GM21529 (cell line): ENCODE measurements at regions not wholly inside any gene's neighbourhood (a gene's known extent, or its start where the extent isn't known, plus 50 kb on each side); places are given as distances from the start of the nearest gene placed in this dataset.

Experiments used
- ATAC-seq: cut with Tn5 transposase; IDR thresholded peaks from one replicate; pipeline ENCODE4 v1.9.1; 2021; ENCODE audit not compliant: unreplicated experiment

- ATAC-seq: no peak
These were observed 163.2 kb upstream of the MYCN start for GRCh38 chr2:15776992-15777702.

GRCh38 chr2:15777795-15778371 lies 162.5 kb upstream of the MYCN start:
- no peak for ATAC-seq

GRCh38 chr2:15778529-15779219 lies 161.7 kb upstream of the MYCN start:
- no peak for ATAC-seq

DNA sequence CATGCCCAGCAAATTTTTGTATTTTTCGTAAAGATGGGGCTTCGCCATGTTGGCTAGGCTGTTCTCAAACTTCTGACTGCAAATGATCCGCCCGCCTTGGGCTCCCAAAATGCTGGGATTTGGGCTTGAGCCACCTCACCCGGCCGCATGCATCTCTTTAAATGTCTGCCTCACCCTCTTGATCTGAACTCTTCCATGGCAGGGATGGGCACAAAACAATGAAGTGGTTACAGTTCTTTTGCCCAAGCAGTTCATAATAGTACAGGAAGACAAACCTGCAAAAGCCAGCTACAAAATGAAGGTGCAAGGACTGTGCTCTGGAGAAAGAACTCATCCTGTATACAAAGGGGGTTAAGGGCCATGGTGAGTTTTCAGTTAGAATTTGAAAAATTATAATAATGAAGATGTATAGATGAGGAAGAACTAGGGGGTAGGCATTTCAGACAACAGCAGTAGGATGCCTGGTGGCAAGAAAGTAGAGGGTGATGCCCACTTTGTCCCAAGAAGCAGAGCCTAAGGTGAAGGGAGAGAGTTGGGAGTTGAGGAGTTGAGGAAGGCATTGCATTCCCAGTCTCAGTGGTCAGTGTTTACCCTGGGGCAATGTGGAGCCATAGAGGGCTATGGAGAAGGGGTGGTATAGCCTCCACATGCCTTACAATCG lies 160.8 kb upstream of the MYCN start:
- ATAC-seq: no peak

GRCh38 chr2:15780234-15780633 lies 160.1 kb upstream of the MYCN start:
- ATAC-seq: no peak

DNA sequence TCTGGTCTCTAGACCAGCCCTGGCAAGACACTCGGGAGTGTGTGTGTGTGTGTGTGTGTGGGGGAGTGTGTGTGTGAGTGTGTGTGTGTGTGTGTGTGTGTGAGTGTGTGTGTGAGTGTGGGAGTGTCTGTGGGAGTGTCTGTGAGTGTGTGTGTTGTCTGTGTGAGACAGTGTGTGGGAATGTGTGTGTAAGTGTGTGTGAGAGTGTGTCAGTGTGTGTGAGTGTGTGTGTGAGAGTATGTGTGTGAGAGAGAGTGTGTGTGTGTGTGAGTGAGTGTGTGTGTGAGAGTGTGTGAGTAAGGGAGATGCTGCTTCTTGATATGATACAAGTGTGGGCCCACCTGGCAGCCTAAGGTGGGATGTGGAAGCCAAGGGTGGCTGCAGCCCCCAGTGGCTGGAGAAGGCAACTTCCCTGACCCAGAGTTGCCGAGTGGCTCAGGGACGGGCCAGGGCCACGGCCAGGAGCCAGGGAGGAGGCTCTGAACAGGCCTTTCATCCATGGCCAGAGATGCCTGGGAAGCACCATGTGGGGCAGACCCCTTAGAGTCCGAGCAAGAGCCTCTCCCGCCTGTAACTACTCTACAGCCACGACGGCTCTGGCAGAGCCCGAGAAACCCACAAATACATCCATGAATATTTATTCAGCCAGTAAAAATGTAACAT lies 159.3 kb upstream of the MYCN start:
- ATAC-seq: no peak

GRCh38 chr2:15782009-15782751 lies 158.2 kb upstream of the MYCN start:
- ATAC-seq: no peak

- no peak for ATAC-seq
These were observed 157.5 kb upstream of the MYCN start for GRCh38 chr2:15782769-15783294.

- no peak for ATAC-seq
These were observed 156.9 kb upstream of the MYCN start for GRCh38 chr2:15783489-15783888.

DNA sequence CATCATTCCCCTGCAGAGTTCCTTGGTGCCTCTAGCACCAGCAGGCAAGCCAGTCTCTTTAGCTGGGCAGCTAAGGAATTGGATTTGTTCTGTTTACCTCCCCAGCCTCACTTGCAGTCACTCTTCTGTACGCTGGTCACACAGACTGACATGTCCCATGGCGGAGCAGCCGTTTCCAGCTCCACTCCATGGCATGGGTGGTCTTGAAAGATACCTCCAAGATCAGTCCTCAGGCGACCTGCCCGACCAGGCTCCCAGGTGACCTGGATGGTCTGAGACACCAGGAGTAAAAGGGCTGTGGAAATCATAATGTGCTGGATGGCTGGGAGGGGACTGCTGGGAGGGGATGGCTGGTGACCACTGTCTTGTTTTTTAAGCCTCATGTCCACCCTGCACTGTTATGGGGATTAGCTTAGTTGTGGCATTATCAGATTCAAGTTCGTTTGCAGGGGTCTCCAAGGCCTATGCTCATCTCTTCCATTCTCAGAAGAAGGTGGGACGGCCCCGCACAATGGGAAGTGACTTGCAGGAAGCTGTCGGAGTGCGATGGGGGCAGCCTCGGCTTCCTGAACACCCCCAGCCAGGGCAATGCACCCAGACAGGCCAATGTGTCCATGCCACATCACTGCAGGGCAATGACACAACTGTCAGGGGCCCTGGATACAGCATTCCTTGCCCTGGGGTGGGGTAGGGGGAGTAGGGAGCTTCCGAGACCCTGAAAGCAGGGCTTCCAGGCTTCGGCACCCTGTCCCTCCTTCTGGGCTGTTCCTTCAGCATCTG lies 156.1 kb upstream of the MYCN start:
- no peak for ATAC-seq

DNA sequence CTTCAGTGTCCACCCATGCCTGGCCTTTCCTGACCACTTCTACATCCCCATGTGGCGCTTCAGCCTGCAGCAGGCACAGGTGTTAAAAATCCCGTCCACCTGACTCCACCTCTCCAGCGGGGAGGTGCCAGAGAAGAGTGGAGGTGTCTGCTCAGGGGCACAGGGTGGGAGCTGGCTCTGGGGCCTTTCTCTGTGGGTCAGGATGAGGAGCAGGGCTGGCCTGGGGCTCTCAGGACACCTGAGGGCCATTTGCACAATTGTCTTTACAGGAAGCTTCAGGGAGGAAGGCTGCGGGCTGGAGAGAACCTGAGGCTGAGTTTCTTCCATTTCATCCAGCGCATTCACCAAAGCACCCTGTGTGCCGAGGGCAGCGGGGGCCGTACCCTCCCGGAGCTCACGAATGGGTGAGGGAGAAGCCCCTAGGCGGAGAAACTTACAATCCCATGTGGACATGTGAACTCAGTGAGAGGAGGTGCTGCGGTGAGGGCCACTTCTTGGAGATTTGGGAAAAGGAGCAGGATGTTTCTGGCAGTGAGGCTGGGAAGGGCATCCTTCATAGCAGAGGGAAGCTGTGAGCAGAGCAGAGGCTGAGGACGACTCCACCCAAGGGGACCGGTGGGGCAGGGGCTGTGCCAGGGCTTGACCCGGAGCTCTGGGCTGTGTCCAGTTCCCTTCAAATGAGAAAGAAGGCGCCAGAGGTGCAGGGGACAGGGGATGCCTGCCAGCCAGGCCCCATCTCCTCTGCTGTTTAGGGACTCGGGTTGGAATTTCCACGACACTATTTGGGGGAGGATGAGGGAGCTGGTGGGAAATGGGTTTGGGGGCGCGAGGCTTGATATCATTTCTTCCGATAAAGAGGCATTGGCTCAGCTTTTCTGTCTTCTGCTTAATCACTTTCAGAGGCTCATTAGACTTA lies 155.2 kb upstream of the MYCN start:
- ATAC-seq: no peak

- ATAC-seq: no peak
These were observed 154.2 kb upstream of the MYCN start for GRCh38 chr2:15786003-15786654.

DNA sequence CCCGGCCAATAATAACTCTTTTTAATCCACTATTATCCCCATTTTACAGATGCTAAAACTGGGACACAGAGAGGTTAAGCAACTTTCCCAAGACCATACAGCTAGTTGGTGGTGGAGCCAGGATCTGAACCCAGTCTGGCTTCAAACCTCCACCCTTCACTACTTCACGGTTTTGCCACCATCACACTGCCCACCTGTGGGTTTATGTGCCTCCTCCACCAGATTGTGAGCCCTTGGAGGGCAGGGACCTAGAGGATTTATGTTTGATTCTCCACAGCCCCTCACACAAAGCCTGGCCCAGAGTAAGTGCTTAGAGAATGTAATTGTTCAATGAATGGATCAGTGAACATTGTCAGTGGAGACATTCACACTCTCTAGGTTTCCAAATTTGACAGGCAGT lies 153.4 kb upstream of the MYCN start:
- ATAC-seq: no peak

DNA sequence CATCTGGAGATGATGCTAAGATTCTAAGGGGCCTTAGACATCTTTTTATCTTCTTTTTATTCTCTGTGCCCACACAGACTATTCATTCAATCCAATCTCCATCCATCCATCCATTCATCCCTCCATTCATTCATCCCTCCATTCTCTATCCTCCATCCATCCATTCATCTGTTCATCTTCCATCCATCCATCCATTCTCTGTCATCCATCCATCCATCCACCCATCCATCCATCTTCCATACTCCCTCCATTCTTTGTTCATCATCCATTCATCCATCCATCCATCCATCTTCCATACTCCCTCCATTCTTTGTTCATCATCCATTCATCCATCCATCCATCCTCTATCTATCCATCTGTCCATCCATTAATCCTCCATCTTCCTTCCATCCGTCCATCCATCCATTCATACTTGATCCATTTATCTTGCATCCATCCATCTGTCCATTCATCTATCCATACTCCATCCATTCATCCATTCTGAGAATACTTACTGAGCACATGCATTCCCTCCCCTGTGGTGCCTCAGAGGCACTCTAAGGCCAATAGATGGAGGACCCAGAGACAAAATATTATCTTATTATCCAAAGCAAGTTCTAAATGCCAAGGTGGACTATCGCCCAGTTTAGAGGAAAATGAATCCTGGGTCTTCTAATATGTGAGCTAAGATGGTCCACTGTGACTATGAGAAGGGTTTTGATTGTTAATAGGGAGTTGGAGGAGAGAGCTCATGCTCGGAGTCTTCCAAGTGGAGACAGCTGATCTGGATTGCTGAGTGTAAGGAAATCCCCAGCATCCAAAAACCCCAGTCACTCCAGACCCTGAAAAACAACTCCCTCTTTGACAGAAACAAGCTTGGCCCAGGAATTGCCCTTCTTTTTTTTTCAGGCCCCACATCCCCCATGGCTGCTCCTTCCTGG lies 152.6 kb upstream of the MYCN start:
- ATAC-seq: no peak

DNA sequence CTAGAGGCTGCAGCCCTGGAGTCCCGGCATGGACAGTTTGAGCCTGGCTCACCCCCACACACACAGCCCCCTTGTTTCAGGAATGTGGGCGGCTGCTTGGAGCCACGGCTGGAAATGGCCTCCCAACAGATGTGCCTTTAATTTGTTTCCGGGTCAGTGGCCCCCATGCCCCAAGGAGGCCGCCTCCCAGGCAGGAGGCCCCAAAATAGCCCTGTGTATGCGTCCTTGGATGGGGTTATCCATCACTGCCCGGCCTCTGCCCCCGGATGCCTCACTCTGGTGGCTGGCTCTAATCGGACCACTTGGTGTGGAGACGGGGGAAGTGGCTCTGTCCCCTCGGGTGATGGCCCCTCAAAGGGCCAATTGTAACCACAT lies 151.9 kb upstream of the MYCN start:
- ATAC-seq: no peak

DNA sequence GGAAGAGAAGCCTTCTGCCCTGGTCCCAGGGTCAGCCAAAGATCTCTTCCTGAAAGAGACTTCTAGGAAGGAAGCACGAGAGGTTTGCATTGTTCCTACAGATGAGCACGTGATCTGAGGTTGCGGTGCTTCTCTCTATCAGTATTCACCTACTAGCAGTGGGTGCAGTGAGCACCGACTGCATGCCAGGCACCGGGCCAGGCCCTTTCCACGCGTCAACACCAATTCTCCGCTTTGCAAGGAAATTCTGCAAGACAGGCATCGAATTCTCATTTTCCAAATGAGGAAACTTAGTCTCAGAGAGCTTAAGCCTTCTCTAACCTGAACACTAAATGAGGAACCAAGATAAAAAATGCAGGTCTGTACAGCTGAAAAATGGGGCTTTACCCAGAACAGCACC lies 151.5 kb upstream of the MYCN start:
- no peak for ATAC-seq
